GM18858 (cell line): ENCODE measurements at regions not wholly inside any gene's neighbourhood (a gene's known extent, or its start where the extent isn't known, plus 50 kb on each side); places are given as distances from the start of the nearest gene placed in this dataset.
"Not testable (repeated sequence)": the region's sequence is repeated elsewhere in the genome, so short reads cannot be mapped to it uniquely, and the experiment has no call there.

Experiments
- ATAC-seq: cut with Tn5 transposase; IDR thresholded peaks from one replicate; pipeline ENCODE4 v1.9.1; 2021; ENCODE audit not compliant: unreplicated experiment

DNA sequence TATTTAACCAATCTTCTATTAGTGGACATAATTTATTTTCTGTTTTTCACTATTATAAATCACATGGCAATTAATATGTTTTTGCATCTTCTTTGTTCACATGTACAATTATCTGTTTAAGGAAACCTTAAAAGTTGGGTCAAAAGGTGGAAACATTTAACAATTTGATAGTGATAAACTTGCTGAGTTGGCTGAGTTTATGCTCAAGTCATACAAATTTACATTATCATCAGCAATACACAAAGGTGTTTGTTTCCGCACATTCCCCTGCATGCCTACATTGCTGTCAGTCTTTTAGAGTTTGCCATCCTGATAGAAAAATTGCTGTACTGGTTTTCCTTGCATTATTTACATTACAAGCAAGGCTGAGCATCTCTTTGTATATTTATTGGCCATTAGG is 139.5 kb downstream of the KCNRG start:
- no peak for ATAC-seq

- no peak for ATAC-seq
These were observed 140.9 kb downstream of the KCNRG start for GRCh38 chr13:50156140-50156539.

GRCh38 chr13:50156561-50157127 is 141.4 kb downstream of the KCNRG start:
- no peak for ATAC-seq

DNA sequence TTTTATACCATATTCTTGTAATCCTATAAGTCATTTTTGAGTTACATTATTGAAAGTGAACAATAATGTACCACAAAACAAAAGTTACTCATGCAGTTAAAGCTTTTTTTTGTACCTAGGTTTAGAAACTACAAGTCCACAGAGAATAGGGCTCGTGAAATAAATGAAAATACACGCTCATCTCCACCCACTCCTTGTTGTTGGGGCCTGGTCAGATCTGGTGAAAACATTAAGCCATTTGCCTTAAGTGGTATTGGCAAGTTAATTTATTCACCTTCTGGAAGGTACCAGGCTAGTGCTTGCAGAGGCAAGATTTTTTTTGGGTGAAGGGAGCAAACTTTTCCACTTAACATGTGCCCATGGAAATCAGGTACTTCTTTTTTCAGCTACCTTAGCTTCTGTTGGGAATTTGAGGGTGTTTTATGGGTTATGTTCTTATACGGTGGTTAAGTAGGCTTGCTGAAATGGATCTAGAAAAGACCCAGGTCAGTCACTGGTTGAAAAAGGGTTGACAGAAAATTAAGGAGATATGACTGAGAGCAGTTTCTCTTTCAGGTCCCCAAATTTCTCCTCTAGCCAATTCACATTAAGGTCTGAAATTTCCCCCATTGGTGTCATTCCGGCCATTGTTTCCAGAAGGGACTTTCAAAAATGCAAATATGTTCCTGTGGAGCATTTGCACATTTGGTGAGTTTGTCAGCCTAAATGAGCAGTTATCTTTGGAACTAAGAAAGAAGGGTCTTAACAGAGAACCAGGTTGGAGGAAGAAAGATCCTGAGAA is 143.3 kb downstream of the KCNRG start:
- ATAC-seq = no peak

DNA sequence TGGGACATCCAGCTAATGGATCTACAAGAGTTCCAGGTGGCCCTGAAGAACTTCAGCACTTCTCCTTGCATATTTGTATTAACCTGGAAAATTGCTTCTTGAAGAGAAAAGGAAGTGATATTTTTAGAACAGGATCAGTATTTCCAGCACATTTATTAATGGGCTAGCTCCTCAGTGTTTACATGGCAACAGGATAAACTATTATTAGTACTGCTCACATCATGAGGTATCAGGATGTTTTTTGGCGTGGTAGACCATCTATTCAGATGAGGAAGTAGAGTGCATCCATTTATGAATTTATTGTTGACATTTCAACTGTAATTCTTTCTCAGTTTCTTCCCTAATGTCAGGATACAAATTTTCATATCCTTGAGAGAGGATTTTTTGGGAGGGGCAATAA is 144.4 kb downstream of the KCNRG start:
- ATAC-seq = no peak

- no peak for ATAC-seq
These were observed 145.8 kb downstream of the KCNRG start for GRCh38 chr13:50161052-50161451.

GRCh38 chr13:50162001-50162400 is 146.8 kb downstream of the KCNRG start:
- no peak for ATAC-seq

DNA sequence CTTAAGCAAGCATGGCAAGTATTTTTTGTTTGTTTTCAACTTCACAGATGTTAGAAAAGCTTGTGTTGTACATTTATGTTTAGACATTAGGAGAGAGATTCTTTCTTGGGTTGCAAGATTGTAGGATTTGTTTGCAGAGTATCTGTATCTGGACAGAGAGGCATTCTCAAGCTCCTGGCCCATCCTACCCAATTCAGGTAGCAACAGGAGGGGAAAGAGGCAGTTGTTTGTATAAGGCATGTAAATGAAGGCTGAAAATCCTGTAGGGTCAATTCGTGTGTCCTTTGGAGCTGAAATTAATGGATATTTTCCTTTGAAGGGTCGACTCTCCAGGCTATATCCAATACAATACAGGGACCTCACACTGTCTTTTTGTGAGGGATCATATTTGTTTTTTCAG is 147.3 kb downstream of the KCNRG start:
- ATAC-seq = no peak

- peak; percentile 79 for ATAC-seq
These were observed 152.1 kb downstream of the KCNRG start for GRCh38 chr13:50167224-50167947.

DNA sequence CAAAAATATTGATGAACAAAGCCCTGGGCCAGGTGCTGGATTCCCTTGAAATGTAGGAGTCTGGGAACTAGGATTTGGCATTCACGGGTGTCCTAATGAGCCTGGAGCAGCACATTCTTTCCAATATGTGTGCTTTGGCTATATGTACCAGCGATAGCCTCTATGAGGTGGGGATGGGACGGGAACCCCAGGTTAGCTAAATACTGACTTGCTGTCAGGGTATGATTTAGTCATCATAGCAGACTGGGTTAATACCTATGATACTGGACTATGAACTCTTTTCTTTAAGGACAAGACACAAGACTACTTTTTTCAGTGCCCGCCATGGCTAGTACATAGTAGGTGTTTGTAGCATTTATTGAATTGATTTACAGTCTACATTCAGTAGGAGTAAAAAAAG is 152.7 kb downstream of the KCNRG start:
- no peak for ATAC-seq

- ATAC-seq = no peak
These were observed 153.5 kb downstream of the KCNRG start for GRCh38 chr13:50168786-50169185.

DNA sequence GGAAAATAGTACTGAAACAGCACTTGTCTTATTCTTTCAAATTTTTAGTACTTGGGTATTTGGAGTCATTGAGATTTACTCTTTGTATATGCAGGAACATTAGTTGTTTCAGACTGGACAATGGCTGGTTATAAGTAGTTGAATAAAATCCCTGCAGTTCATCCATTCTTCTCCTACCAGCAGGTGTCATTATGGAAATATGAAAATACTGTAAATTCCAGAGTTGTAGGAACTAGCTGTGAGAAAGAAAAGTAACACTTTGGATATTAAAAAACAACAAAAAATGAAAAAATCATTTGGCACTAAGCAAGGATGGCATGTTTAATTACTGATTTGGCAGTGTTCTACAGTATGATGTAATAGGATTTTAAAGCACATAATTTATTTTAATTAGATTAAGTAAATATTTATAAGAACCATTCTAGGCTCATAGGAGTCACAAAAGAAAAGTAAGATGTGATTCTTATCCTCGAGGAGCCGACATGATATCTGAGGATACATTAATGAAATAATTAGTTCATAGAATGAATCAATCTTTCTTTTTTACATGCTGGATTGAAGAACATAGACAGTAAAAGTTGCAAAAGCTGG is 155.3 kb downstream of the KCNRG start:
- no peak for ATAC-seq

DNA sequence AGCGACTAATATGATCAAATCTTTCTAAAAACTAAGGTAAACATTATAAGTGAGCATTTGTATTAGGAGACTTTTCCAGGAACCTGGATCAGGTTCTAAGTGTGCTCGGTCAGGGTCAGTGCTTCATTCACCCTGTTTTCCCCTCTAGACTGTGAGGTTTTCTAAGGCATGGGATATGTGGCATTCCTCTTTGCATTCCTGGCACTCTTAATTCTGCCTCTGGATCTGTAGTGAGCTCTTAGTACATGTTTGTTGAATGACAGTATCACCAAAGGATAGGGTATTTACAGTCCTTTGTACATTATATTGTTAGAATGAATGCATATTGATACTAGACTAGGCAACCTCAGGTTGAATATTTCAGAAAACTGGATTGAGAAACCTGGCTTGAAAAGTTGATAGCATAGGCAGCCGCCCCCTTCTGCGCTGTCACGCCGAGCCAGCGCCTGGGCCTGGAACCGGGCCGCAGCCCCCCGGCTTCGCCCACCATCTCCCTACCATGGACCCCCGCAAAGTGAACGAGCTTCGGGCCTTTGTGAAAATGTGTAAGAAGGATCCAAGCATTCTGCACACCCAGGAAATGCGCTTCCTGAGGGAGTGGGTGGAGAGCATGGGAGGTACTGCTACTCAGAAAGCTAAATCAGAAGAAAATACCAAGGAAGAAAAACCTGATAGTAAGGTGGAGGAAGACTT is 156.5 kb downstream of the KCNRG start:
- ATAC-seq = no peak

- not testable (repeated sequence) for ATAC-seq
These were observed 157.8 kb downstream of the KCNRG start for GRCh38 chr13:50173045-50173444.

DNA sequence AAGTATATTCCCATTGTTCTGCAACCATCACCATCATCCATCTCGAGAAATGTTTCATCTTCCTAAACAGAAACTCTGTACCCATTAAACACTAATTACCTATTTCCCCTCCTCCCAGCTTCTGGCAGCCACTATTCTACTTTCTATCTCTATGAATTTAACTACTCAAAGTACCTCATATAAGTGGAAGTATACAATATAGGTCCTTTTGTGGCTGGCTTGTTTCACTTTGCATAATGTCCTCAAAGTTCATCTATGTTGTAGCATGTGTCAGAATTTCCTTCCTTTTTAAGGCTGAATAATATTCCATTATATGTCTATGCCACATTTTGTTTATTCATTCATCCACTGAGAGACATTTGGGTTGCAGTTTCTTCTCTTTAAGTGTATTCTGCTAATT is 159.4 kb downstream of the KCNRG start:
- no peak for ATAC-seq

GRCh38 chr13:50179977-50180376 is 164.7 kb downstream of the KCNRG start:
- no peak for ATAC-seq

- not testable (repeated sequence) for ATAC-seq
These were observed 170.8 kb downstream of the KCNRG start for GRCh38 chr13:50185769-50186763.

- no peak for ATAC-seq
These were observed 172.2 kb downstream of the KCNRG start for GRCh38 chr13:50187352-50188029.

GRCh38 chr13:50188696-50189095 is 173.5 kb downstream of the KCNRG start:
- no peak for ATAC-seq
